GM19455 (cell line): ENCODE measurements at regions not wholly inside any gene's neighbourhood (a gene's known extent, or its start where the extent isn't known, plus 50 kb on each side); places are given as distances from the start of the nearest gene placed in this dataset.
"Not testable (repeated sequence)": the region's sequence is repeated elsewhere in the genome, so short reads cannot be mapped to it uniquely, and the experiment has no call there.

Experiments used
- ATAC-seq: cut with Tn5 transposase; IDR thresholded peaks from one replicate; pipeline ENCODE4 v1.9.1; 2021; ENCODE audit not compliant: unreplicated experiment

GRCh38 chr2:35960596-35960995 is 395.0 kb upstream of the CRIM1 start:
- no peak for ATAC-seq

- not testable (repeated sequence) for ATAC-seq
Measured at GRCh38 chr2:35957053-35957452, 398.5 kb upstream of the CRIM1 start.

- no peak for ATAC-seq
Measured at GRCh38 chr2:35946478-35946877, 409.1 kb upstream of the CRIM1 start.

GRCh38 chr2:35938838-35939237 is 416.7 kb upstream of the CRIM1 start:
- ATAC-seq, result no peak

DNA sequence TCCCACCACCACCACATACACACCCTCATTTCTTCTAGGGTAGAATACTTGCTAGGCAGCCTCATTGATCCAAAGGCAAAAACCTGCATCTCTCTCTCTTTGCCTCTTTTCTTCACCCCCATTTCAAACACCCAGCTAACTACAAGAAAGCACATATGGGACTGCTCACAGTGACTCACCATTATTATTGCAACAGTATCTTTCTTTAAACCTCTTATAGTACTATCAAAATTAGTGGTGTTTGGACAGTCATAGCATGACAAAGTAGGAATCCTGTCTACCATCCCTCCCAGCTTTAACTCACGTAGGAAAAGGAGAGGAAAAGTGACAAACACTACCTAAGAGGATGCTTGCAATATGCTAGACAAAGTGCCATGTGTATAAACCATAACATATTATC is 422.5 kb upstream of the CRIM1 start:
- no peak for ATAC-seq

DNA sequence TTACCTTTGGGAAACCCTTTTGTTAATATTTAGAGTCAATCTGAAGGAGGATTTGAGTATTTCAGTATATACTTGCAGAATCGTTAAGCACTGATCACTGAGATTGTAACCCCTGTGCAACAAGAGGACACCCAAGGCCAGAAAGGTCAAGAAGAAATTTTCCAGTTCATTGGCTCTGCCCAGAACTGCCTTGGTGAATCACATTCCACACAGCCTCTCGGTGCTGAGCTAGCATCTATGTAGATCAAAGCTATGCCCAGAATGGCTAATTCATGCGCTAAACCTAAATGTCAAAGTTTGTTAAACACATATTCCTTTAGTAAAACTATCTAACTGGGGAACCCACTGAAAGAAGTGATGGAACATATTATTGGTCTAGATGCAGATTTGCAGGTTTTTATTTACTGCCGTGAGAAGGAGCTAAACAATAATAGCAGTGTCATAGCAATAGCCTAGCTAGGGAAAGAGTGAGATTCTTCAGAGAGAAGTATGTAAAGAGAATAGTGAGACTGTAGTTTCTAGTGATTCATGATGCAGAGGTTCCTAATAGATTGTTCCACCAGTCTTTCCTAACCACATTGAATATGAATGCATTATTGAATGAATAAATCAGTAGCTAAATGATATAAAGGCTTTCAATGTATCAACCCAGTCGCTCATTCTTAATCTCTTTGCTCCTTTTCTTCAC is 423.2 kb upstream of the CRIM1 start:
- no peak for ATAC-seq

DNA sequence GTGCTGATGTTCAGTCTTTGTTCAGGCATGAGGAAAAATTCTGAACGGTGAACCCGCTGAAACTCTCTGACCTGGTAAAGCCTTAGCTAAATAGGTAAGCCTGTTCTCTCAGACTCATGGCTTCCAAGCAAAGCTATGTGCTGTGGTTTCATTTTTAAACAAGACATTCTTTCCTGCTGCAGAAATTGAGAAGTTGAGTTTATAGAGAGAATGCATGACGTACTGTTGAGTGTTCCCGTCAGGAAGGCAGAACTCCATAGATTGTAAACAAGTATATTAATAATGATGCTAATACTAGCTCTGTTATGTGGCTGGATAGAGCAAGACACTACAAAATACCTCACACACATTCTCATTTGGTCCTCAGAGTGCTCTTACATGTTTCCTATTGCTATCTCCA is 424.0 kb upstream of the CRIM1 start:
- no peak for ATAC-seq

GRCh38 chr2:35931115-35931514 is 424.5 kb upstream of the CRIM1 start:
- ATAC-seq, result no peak

DNA sequence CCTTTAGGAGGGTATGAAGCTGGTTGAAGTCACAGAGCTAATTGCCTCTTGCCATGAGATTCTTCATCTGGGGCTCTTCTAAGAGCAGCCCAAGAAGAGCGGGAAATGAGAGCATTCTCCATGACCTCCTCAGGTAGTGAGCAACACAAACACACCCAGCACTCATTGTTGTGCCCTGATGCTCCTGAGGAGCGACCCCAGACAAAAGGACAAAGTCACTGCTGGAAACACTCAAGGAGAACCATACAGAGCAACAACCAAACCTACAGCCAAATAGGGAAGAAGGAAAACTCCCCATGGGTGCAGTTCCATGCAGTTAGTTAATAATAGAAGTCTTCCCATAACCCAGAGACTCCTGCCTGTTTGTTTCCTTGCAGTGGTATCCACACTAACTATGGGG is 426.0 kb upstream of the CRIM1 start:
- no peak for ATAC-seq

- ATAC-seq, result no peak
Measured at GRCh38 chr2:35920061-35920460, 435.5 kb upstream of the CRIM1 start.

DNA sequence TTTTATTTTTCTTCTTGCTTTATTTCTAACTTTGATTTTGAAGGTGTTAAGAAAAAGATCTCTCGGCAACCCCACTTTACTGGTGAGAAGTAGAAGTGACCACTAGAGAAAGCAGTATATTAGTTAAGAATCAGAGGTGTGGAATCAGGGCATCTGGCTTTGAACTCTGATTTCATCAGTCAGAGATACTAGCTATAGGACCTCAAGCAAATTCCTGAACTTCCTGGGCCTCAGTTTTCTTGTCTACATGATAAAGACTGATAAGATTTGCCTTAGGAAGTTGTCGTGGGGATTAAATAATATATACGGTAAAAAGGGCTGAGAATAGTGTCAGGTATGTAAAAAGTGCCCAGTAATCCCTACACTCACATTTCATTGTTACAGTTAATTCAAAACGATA is 440.3 kb upstream of the CRIM1 start:
- ATAC-seq, result no peak

DNA sequence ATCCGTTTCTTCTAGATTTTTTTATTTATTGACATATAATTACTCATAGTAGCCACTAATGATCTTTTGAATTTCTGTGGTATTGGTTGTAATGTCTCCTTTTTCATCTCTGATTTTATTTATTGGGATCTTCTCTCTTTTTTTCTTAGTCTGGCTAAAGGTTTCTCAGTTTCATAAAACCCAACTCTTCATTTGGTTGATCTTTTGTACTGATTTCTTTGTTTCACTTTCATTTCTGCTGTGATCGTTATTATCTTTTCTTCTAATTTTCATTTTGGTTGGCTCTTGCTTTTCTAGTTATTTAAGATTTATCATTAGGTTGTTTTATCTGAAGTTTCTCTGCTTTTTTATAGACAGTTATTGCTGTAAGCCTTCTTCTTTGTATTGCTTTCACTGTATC is 463.6 kb upstream of the CRIM1 start:
- no peak for ATAC-seq

- no peak for ATAC-seq
Measured at GRCh38 chr2:35891528-35891927, 464.1 kb upstream of the CRIM1 start.

DNA sequence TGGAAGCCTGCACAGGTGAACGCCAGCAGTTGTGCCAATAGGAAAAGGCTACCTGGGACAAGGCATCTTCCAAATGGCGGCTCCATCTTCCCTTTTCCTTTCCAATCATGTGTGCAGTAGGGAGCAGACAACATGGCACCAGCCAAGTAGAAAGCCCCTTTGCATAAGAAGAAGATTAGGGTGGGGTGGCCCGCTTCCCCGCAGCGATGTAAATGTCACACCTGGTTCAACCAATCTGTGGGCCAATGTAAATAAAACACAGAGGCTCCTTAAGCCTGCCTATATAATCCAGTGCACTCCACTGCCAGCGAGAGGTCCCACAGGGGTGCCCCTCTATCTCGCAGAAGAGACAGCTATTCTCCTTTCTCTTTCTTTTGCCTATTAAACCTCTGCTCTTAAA is 468.4 kb upstream of the CRIM1 start:
- ATAC-seq, result no peak

DNA sequence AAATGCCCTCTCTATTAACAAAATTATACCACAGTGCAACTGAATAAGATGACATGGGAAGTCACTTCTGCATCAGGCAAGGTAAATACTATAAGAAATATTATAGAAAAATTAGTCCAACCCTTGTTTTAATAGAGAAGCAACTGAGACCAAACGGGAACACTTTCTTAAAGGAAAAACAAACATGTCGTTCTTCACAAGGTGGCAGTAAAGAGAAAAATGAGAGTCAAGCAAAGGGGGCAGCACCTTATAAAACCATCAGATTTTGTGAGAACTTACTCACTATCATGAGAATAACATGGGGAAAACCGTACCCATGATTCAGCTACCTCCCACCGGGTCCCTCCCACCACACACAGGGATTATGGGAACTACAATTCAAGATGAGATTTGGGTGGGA is 481.7 kb upstream of the CRIM1 start:
- ATAC-seq, result no peak

- no peak for ATAC-seq
Measured at GRCh38 chr2:35871672-35872071, 483.9 kb upstream of the CRIM1 start.

- no peak for ATAC-seq
Measured at GRCh38 chr2:35870713-35871112, 484.9 kb upstream of the CRIM1 start.

DNA sequence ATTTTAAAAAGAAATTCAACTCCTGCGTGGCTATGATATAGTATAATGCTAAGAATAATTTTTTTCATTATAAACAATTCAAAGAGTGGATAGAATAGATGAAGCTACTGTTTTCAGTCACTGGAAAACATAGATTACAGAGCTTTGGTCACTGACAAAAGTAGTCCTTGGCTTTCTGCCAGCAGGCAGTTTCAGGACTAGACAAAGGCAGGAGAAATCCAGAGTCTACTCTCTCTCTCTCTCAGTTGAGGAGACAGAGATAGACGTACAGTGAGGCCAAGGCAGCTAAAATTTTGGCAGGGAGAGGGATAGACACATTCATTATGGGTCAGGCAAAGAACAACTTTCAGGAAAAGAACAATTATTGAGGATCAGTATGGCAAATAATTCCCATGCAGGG is 491.4 kb upstream of the CRIM1 start:
- ATAC-seq, result no peak

DNA sequence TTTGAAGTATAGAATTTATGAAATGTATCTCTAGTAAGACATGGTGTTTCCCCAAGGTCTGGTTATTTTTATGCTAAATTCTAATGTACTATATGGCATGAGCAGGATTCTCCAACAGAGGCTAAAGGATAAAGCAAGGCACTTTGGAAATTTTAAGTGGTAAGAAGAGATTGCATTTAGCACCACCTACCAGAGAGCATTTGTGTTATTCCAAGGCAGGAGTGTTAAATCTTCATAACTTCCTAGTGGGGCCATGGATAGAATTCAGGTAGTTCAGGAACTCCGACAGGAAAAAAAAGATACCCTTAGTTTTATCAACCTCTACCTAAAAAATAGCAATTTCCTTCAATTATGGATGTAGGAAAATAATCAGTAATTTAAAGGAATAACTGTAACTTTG is 497.4 kb upstream of the CRIM1 start:
- no peak for ATAC-seq

GRCh38 chr2:35857498-35857897 is 498.1 kb upstream of the CRIM1 start:
- no peak for ATAC-seq

GRCh38 chr2:35831385-35831784 is 524.2 kb upstream of the CRIM1 start:
- no peak for ATAC-seq

GRCh38 chr2:35830833-35831232 is 524.7 kb upstream of the CRIM1 start:
- ATAC-seq, result no peak

- ATAC-seq, result no peak
Measured at GRCh38 chr2:35827086-35827485, 528.5 kb upstream of the CRIM1 start.

DNA sequence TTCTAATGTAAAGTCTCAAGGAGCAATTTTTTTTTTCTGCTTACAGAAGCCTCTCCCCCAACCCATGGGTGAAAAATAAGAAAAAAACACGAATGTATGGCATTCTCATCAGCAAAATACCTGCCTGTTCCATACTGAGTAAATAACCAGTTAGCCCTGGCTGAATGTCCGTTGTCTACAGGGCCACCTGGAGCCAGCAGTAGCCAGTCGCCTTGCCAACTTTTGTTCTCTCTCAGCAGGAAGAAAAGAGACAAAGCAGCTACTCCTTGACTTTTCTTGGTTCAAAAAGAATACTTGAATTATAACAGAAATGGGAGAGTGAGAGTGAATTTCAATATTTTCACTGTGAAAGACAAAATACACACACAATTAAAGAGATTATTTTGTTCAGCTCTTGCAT is 532.9 kb upstream of the CRIM1 start:
- ATAC-seq, result no peak
